ENCODE measurements at regions not wholly inside any gene's neighbourhood (a gene's known extent, or its start where the extent isn't known, plus 50 kb on each side); places are given as distances from the start of the nearest gene placed in this dataset.
"Not testable (repeated sequence)": the region's sequence is repeated elsewhere in the genome, so short reads cannot be mapped to it uniquely, and the experiment has no call there.

- H3K4me3 ChIP-seq (ENCODE audit: low read depth, low read length), result no peak overlapping the region
- no peaks in the 10 kb centered on the region for H3K36me3 ChIP-seq (replicated peaks)
- H3K27me3 ChIP-seq (replicated peaks), result no peaks in the 10 kb centered on the region
- no peak for DNase-seq
- in situ Hi-C loops (cut with HindIII; ENCODE audit: low pct_ligation_motif_present, low sequenced_read_pairs), result no loop called here
- no peak overlapping the region for H3K27ac ChIP-seq
- TF ChIP-seq CTCF (IDR thresholded peaks at IDR 0.05; ENCODE audit: low read depth, low read length, missing control alignments), result no peak
These were observed 69.2 kb downstream of the SOX9 start for GRCh38 chr17:72189768-72190593.

GRCh38 chr17:72191356-72191755 is 70.5 kb downstream of the SOX9 start:
- in situ Hi-C loops (cut with HindIII; ENCODE audit: low pct_ligation_motif_present, low sequenced_read_pairs), result no loop called here
- H3K27me3 ChIP-seq (replicated peaks), result no peaks in the 10 kb centered on the region
- no peaks in the 10 kb centered on the region for H3K36me3 ChIP-seq (replicated peaks)
- no peak overlapping the region for H3K27ac ChIP-seq
- no peak for DNase-seq
- no peak for TF ChIP-seq CTCF (IDR thresholded peaks at IDR 0.05; ENCODE audit: low read depth, low read length, missing control alignments)
- H3K4me3 ChIP-seq (ENCODE audit: low read depth, low read length), result no peak overlapping the region

- no peak for TF ChIP-seq CTCF (IDR thresholded peaks at IDR 0.05; ENCODE audit: low read depth, low read length, missing control alignments)
- in situ Hi-C loops (cut with HindIII; ENCODE audit: low pct_ligation_motif_present, low sequenced_read_pairs), result no loop called here
These were observed 71.3 kb downstream of the SOX9 start for GRCh38 chr17:72191921-72192799.

GRCh38 chr17:72192800-72193192 is 72.0 kb downstream of the SOX9 start:
- Histone ChIP-seq H3K36me3 (replicated peaks) (no peaks in the 10 kb centered on the region), H3K27me3 (replicated peaks) (no peaks in the 10 kb centered on the region), H3K27ac (peak overlapping the region; percentile 60), H3K4me3 (ENCODE audit: low read depth, low read length) (no peak overlapping the region)
- in situ Hi-C loops (cut with HindIII; ENCODE audit: low pct_ligation_motif_present, low sequenced_read_pairs), result no loop called here
- peak; percentile 37 for DNase-seq
- no peak for TF ChIP-seq CTCF (IDR thresholded peaks at IDR 0.05; ENCODE audit: low read depth, low read length, missing control alignments)

More at GRCh38 chr17:72191921-72192799, 71.3 kb downstream of the SOX9 start:
- Histone ChIP-seq H3K4me3 (ENCODE audit: low read depth, low read length) (no peak overlapping the region), H3K27me3 (replicated peaks) (no peaks in the 10 kb centered on the region), H3K27ac (peak overlapping the region; percentile 60), H3K36me3 (replicated peaks) (no peaks in the 10 kb centered on the region)
- peak; percentile 90 for DNase-seq

- Histone ChIP-seq H3K27ac (no peak overlapping the region), H3K27me3 (replicated peaks) (no peaks in the 10 kb centered on the region), H3K4me3 (ENCODE audit: low read depth, low read length) (no peak overlapping the region), H3K36me3 (replicated peaks) (no peaks in the 10 kb centered on the region)
- in situ Hi-C loops (cut with HindIII; ENCODE audit: low pct_ligation_motif_present, low sequenced_read_pairs), result no loop called here
- no peak for TF ChIP-seq CTCF (IDR thresholded peaks at IDR 0.05; ENCODE audit: low read depth, low read length, missing control alignments)
- DNase-seq, result peak; percentile 18
These were observed 72.7 kb downstream of the SOX9 start for GRCh38 chr17:72193391-72194106.

- H3K4me3 ChIP-seq (ENCODE audit: low read depth, low read length); in situ Hi-C loops (cut with HindIII; ENCODE audit: low pct_ligation_motif_present, low sequenced_read_pairs); H3K27me3 ChIP-seq (replicated peaks); DNase-seq; H3K27ac ChIP-seq; H3K36me3 ChIP-seq (replicated peaks): not testable (repeated sequence)
These were observed 73.3 kb downstream of the SOX9 start for GRCh38 chr17:72194107-72194440.

Data from brain microvascular endothelial cell (primary cell).